ENCODE measurements at regions not wholly inside any gene's neighbourhood (a gene's known extent, or its start where the extent isn't known, plus 50 kb on each side); places are given as distances from the start of the nearest gene placed in this dataset.

DNA sequence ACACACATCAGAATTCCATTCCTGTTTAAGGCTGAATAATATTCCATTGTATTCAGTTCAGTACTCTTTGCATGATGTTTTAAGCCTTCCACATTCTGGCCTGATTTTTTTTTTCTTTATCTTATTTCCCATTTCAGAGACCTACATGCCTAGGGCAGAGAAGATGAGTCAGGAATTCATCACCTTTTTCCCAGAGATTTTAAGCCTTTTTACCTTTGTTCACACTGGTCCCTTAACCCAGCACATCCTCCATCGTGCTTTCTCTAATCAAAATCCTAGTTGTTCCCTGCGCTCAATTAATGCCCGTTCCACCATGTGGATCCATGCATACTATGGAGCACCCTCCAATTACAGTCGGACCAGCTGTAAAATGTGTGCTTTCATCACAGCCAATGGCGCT, 245.1 kb downstream of the DHX15 start:
- H3K27me3 Mint-ChIP-seq, result no peaks in the 10 kb centered on the region
- DNase-seq (no peak), ATAC-seq (no peak)
- intact Hi-C loops (cut with micrococcal nuclease), result no loop called here
- TF ChIP-seq, protein P1, sequence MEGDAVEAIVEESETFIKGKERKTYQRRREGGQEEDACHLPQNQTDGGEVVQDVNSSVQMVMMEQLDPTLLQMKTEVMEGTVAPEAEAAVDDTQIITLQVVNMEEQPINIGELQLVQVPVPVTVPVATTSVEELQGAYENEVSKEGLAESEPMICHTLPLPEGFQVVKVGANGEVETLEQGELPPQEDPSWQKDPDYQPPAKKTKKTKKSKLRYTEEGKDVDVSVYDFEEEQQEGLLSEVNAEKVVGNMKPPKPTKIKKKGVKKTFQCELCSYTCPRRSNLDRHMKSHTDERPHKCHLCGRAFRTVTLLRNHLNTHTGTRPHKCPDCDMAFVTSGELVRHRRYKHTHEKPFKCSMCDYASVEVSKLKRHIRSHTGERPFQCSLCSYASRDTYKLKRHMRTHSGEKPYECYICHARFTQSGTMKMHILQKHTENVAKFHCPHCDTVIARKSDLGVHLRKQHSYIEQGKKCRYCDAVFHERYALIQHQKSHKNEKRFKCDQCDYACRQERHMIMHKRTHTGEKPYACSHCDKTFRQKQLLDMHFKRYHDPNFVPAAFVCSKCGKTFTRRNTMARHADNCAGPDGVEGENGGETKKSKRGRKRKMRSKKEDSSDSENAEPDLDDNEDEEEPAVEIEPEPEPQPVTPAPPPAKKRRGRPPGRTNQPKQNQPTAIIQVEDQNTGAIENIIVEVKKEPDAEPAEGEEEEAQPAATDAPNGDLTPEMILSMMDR (IDR thresholded peaks at IDR 0.05), result no peak
- ChIA-PET POLR2A (no interaction called here), CTCF (no interaction called here)
- no peak overlapping the region for H3K27ac Mint-ChIP-seq
- no peak overlapping the region for H3K4me3 Mint-ChIP-seq
- H3K4me1 Mint-ChIP-seq (ENCODE audit: low read depth), result no peaks in the 10 kb centered on the region
- no peaks in the 10 kb centered on the region for H3K36me3 Mint-ChIP-seq (ENCODE audit: low read depth)
- H3K9me3 Mint-ChIP-seq, result no peaks in the 10 kb centered on the region

- H3K4me1 Mint-ChIP-seq (ENCODE audit: low read depth), result no peaks in the 10 kb centered on the region
- intact Hi-C loops (cut with micrococcal nuclease), result no loop called here
- H3K27ac Mint-ChIP-seq, result no peak overlapping the region
- no peaks in the 10 kb centered on the region for H3K36me3 Mint-ChIP-seq (ENCODE audit: low read depth)
- ChIA-PET CTCF (no interaction called here), POLR2A (no interaction called here)
- H3K9me3 Mint-ChIP-seq, result no peaks in the 10 kb centered on the region
- ATAC-seq (no peak), DNase-seq (no peak)
- H3K4me3 Mint-ChIP-seq, result no peak overlapping the region
- H3K27me3 Mint-ChIP-seq, result no peaks in the 10 kb centered on the region
- TF ChIP-seq, protein P1 (IDR thresholded peaks at IDR 0.05), result no peak
Observed at GRCh38 chr4:24337451-24338190, 246.7 kb downstream of the DHX15 start.

- ChIA-PET CTCF (no interaction called here), POLR2A (no interaction called here)
- Mint-ChIP-seq H3K4me1 (ENCODE audit: low read depth) (no peaks in the 10 kb centered on the region), H3K9me3 (no peaks in the 10 kb centered on the region), H3K36me3 (ENCODE audit: low read depth) (no peaks in the 10 kb centered on the region), H3K27me3 (no peaks in the 10 kb centered on the region), H3K4me3 (no peak overlapping the region), H3K27ac (no peak overlapping the region)
- intact Hi-C loops (cut with micrococcal nuclease), result no loop called here
- ATAC-seq (no peak), DNase-seq (no peak)
- TF ChIP-seq, protein P1 (IDR thresholded peaks at IDR 0.05), result no peak
Observed at GRCh38 chr4:24335616-24336015, 248.7 kb downstream of the DHX15 start.

GRCh38 chr4:24334906-24335305, 249.4 kb downstream of the DHX15 start:
- no peak overlapping the region for H3K27ac Mint-ChIP-seq
- H3K9me3 Mint-ChIP-seq, result no peaks in the 10 kb centered on the region
- no peaks in the 10 kb centered on the region for H3K36me3 Mint-ChIP-seq (ENCODE audit: low read depth)
- H3K4me1 Mint-ChIP-seq (ENCODE audit: low read depth), result no peaks in the 10 kb centered on the region
- no peak overlapping the region for H3K4me3 Mint-ChIP-seq
- ChIA-PET POLR2A (no interaction called here), CTCF (no interaction called here)
- TF ChIP-seq, protein P1 (IDR thresholded peaks at IDR 0.05), result no peak
- no peaks in the 10 kb centered on the region for H3K27me3 Mint-ChIP-seq
- DNase-seq (no peak), ATAC-seq (no peak)
- intact Hi-C loops (cut with micrococcal nuclease), result no loop called here

DNA sequence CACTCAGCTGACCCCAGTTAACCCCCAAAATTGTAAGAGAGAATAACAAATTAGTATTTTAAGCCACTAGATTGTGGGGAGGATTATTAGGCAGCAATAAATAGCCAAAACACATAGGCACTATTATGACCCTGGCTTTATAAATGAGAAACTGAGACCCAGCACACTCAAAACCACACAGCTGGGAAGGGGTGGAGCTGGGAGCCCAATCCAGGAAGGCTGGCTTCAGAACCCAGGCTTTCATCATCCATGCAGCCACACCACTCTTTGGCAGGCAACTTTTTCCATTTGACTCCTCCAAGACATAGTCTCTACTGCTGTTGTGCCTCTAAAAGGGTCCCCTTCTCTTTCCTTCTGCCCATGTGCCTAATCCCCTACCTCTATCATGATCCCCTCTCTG, 253.8 kb downstream of the DHX15 start:
- intact Hi-C loops (cut with micrococcal nuclease), result no loop called here
- ATAC-seq, result no peak
- Mint-ChIP-seq H3K9me3 (no peaks in the 10 kb centered on the region), H3K4me3 (no peak overlapping the region), H3K36me3 (ENCODE audit: low read depth) (no peaks in the 10 kb centered on the region), H3K27me3 (no peaks in the 10 kb centered on the region), H3K4me1 (ENCODE audit: low read depth) (no peaks in the 10 kb centered on the region), H3K27ac (no peak overlapping the region)
- TF ChIP-seq, protein P1 (IDR thresholded peaks at IDR 0.05), result no peak
- no peak for DNase-seq
- POLR2A ChIA-PET, result no interaction called here
- CTCF ChIA-PET, result no interaction called here
